CD4-positive, alpha-beta T cell treated with Interleukin-2 at 100 ng/mL for 4 hours (primary cell): ENCODE measurements at regions not wholly inside any gene's neighbourhood (a gene's known extent, or its start where the extent isn't known, plus 50 kb on each side); places are given as distances from the start of the nearest gene placed in this dataset.
"Not testable (repeated sequence)": the region's sequence is repeated elsewhere in the genome, so short reads cannot be mapped to it uniquely, and the experiment has no call there.

Experiments
- DNase-seq: peaks from one replicate; pipeline ENCODE4 v3.0.0-alpha.2; 2020; ENCODE audit warnings: low spot score

- no peak for DNase-seq
Measured at GRCh38 chr9:34793428-34793827, 83.5 kb upstream of the CCL21 start.

- DNase-seq = no peak
Measured at GRCh38 chr9:34783951-34784487, 74.1 kb upstream of the CCL21 start.

GRCh38 chr9:34782372-34782771 is 72.4 kb upstream of the CCL21 start:
- no peak for DNase-seq

GRCh38 chr9:34777666-34778065 is 67.7 kb upstream of the CCL21 start:
- DNase-seq = no peak

- DNase-seq = no peak
Measured at GRCh38 chr9:34773955-34774354, 64.0 kb upstream of the CCL21 start.

GRCh38 chr9:34773306-34773910 is 63.5 kb upstream of the CCL21 start:
- DNase-seq = no peak

- DNase-seq = no peak
Measured at GRCh38 chr9:34771007-34771406, 61.1 kb upstream of the CCL21 start.

- not testable (repeated sequence) for DNase-seq
Measured at GRCh38 chr9:34767087-34767486, 57.2 kb upstream of the CCL21 start.

GRCh38 chr9:34760196-34761040 is 50.5 kb upstream of the CCL21 start:
- DNase-seq = peak; percentile 8
